Colon (tissue), 2 donors: ENCODE measurements at regions not wholly inside any gene's neighbourhood (a gene's known extent, or its start where the extent isn't known, plus 50 kb on each side); places are given as distances from the start of the nearest gene placed in this dataset.

ENCODE experiments used
- FAIRE-seq: peaks from 2 replicates; lab custom pipeline; 2012; peaks lifted over from hg19 to GRCh38; lab: Jason Lieb, UNC
- donor health status: control.
- donor health status: control.

DNA sequence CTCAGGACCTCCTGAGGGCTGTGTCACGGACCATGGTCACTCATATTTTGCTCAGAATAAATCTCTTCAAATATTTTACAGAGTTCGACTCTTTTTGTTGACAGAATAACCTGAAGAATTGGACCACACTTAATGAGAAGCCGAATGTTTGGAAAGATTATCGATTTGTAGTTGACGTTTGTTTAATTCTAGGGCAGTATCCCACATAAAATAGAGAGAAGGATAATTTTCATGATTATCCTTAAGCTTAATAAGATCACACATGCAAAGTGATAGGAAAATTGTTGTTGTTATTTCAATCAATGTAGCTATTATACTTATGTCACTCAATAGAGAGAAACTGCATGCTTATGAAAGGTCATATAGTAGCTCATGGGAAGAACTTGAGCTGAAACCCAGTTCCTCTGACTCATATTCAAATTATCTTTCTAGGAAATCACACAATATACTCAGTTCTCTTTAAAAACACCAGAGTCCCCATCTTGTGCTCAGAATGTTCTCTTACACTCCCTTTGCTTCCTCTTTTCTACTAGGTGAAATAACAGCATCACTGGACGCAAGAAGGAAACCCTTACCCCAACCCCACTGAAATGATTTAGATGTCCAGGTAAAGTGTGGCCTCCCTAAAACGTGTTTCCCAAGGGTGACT, 982.1 kb downstream of the TSN start:
- no peak for FAIRE-seq

DNA sequence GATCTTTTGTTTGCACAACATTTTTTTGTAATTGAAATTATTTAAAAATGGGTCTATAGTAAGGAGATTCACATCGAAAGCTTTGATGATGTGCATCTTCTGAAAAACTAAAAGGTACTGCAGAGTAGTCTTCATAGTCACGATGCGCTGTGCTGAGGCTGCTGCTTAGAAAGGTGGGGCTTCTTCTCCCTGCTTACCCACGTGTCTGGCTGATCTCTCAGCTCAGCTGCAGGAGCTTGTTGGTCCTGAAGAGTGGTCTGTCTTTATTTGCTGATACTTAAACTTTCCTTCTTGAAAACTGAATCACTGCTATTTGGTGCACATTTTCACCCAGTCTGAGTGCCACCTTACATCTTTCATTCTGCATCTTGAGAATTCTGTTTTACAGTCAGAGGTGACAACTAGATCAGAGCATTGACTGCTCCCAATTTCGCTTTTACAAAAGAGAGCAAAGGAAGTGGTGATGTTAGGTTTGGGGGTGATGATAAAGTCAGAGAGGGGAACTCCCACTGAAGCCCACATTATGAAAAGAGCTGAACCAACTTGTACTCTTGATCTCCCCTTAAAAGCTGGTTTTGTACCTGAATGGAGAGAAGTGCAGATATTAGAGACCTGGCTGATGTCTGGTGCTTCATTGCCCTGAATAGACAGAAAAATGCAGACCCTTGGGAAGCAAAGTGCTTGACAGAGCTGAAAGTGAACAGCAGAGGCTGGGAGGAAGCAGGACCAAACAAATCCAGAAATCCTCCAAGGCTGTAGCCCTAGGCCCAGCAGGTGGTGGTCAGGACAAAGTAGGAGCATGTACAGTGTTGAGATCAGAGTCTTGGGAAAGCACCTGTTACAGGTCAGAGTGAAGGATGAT, 984.5 kb downstream of the TSN start:
- FAIRE-seq: no peak

DNA sequence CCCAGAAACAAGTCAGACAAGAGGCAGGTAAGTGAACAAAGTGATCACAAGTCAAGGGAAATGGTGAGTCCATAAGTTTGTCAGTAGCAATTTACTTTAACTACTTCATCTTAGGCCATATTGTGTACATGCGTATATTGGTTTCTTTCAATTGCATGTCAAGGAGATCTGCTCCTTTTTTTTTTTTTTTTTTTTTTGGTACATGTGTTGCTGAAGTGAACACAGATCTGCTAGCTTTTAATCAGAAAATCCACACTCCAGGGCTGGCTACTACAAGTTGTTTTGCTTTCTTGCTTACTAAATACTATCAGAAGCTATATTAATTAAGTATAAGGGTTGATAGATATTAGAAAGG, 985.1 kb downstream of the TSN start:
- no peak for FAIRE-seq

DNA sequence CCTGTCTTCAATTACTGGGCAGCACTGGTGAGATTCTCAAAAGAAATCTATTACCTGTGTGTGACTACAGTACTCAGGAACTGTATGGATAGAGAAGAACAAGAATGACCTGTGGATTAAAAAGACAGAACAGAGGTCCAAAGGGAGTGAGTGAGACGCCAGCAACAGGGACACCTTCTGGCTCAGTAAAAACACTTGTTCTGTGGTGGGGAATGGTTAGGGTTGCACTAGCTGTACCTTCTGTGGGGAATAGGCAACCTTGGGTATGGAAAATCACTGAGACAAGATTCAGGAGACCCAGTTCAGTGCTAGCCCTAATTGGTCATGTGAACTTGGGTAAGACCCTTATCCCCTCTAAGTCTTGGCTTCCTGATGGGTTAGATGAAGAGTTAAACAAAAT, 986.0 kb downstream of the TSN start:
- no peak for FAIRE-seq

- no peak for FAIRE-seq
These were observed 987.7 kb downstream of the TSN start for GRCh38 chr2:122743021-122743675.

DNA sequence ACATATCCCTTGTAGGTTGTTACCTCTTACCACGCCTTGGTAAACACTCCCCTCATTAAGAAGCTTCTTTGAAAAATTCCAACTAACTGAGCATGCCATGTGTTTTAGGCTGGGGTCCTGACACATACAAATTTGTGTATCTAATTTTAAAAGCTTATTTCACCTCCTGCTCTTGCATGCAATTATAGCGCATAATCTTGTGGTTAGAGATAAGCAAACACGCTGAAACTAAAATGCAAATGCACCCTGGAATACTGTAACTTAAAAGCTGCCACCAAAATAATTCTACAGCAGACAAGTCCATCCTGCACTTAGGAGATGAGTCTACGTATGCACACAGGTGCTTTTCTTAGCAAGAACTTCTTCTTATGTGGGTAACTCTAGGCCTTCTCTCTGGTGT, 990.2 kb downstream of the TSN start:
- FAIRE-seq: no peak

DNA sequence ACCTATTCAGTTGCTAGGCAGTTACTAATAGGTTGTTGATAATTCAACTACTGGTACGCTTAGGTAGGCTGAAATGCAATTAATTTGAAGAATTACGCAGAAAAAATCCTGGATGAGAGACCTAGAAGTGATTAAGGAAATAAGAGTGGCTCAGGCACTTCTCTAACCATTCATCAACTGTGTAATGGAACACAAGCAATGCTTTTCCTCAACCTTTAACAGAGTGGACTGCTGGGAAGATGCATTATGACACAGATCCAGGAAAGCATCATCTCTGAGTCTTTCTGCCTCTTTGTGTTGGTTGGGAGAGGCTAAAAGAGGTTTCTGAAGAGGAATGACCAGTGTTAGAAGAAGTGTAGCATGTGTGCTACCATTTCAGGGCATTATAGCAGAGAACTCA, 992.2 kb downstream of the TSN start:
- no peak for FAIRE-seq

DNA sequence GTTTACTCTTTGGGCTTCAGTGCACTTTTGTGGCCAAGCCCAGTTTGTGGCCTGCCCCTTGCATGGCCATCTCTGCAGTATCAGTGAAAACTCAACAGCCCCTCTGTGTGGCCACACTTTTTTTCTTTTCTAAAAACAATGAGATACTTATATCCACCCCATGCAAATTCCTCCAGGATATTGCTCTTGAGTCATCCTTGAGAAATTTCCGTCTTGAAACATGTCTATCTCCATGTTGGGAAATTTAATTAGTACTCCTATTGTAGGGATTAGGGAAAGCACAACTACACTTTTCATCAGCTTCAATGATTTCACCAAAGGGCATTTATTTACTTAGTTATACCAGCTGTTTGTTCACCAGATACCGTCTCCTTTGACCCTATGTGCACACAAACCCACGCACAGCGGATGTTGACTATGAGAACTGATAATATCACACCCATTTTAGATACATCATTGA, 993.1 kb downstream of the TSN start:
- no peak for FAIRE-seq

DNA sequence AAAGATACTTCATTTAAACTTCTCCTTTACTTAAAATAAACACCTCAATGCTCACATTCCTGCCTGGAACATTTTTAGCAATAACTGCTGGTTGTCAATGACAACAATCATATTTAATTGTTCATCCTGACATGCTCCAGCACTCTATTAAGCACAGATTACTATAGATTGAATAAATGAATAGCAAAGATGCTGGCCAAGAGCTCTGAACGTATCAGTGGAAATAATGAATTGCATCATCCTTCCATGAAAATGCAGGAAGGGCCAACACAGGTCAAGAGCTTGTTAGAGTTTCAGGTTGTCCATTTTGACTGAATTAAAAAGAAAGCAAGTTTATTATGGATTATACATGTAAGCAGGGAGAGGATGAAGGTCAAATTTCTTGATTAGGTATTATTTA, 994.0 kb downstream of the TSN start:
- no peak for FAIRE-seq

GRCh38 chr2:122750095-122750494, 994.6 kb downstream of the TSN start:
- FAIRE-seq: no peak

GRCh38 chr2:122750808-122751207, 995.4 kb downstream of the TSN start:
- FAIRE-seq: peak; percentile 94

DNA sequence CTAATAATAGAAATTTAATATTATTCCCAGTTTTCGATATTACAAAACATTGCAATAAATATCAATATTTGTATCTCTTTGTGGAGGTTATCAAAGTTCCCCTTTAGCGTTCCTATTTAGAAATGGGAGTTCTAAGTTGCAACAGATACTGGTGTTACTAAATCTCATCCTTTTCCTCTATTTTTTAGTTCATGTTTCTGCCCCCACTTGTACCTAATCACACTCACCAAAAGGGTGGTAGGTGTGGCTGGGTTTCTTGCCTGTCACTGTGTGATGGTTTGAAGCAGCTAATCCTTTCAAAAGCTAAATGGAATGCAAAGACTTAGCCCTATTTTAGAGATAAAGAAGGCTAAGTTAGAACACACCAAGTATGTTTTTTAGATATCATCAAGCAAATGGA, 997.9 kb downstream of the TSN start:
- no peak for FAIRE-seq

DNA sequence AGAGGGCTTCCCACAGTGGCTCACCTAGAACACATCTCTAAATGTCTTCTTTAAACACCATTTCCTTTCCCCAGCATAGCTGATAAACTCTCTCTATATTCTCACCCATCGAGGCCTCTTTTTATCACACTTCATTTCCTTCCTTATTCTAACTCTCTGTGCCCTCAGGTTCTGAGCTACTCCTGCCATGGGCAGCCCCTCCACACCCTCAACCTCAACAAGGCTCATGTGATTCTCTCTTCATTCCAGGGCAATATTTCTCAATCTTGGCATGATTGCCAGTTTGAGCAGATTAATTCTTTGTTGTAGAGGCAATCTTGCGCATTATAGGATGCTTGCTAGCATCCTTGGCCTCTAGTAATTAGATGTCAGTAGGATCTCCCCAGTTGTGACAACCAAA, 999.1 kb downstream of the TSN start:
- FAIRE-seq: no peak

GRCh38 chr2:122755281-122755780, 999.9 kb downstream of the TSN start:
- no peak for FAIRE-seq

- FAIRE-seq: no peak
These were observed 1003.5 kb downstream of the TSN start for GRCh38 chr2:122758967-122759366.

- no peak for FAIRE-seq
These were observed 1008.6 kb downstream of the TSN start for GRCh38 chr2:122764014-122764413.

- FAIRE-seq: no peak
These were observed 1024.8 kb downstream of the TSN start for GRCh38 chr2:122780251-122780650.

DNA sequence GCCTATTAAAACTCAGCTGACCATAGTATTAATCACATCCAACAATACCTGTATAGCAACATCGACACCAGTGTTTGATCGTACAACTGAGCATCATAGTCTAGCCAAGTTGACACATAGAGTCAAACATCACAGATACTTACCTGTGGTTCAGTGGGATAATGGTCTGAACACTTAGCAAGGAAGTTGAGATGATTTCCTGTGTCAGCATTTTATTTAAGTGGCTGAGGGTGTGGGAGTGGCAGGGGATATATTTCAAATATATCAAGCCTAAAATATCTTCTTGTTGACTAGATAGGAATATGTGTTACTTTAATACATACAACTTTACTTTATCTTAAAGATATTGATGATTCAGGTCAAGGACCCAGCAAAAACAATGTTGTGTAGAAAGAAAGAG, 1038.6 kb downstream of the TSN start:
- no peak for FAIRE-seq

DNA sequence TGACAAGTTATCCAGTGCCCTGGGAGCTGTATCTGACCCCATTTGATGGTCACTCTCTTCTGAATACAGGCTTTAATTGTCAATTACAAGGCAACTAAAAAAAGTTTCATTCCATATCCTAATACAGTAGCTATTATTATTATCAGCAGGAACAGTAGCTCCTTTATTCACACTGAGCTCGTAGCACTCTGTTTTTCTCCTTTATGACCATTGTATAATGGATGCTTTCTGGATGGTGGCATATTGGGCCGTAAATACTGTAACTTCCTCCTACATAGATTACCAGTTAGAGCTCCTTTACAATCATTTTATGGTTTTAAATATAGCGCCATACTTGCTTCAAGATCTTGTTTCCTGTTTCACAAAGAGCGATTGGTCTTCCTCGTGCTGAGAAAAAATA, 1040.3 kb downstream of the TSN start:
- FAIRE-seq: no peak

DNA sequence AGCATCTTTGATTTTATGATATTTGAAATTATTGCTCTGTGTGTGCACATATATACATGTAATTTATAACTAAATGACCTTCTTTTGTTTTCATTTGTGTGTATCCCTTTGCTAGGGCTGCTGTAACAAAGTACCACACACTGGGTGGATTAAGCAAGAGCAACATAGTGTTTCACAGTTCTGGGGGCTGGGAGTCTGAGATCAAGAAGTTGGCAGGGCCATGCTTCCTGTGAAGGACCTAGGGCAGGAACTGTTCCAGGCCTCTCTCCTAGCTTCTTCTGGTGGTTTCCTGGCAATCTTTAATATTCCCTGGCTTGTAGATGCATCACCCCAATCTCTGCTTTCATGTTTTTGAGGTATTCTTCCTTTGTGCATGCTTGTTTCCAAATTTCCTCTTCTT, 1043.9 kb downstream of the TSN start:
- no peak for FAIRE-seq

DNA sequence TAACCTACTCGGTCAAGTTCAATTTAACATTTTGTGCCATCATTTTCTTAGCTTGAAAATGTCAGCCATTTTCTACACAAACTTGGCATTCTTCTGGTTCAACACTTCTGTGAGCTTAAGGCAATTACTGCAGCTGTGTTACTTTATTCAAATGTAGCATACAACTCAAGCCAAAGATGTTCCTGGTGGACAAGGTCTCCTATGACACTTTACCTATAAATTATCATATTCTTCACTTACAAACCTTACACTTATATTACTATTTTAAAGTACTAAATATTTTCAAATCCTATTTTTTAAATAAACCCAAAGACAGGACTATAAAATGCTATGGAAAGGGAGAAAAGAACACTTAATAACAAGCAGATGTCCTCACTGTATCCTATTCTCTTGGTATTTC, 1045.3 kb downstream of the TSN start:
- no peak for FAIRE-seq

GRCh38 chr2:122804494-122804893, 1049.0 kb downstream of the TSN start:
- no peak for FAIRE-seq

DNA sequence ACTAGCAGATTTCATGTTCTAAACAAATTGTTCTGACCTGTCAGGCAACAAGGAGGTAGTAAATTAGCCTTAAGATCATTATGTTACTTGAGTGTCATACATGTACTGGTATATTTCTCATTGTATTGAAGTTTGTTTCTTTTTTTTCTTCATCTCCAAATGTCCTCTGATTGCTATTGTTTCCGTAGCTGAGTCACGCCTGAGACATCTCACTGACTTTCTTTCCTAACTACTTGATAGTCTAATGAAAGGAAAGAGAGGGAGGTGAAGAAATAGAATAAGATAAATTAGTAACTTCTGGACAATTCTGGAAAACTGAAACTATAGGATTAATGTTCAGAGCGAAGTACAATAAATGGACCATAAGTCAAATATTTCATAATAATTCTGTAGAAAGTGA, 1049.9 kb downstream of the TSN start:
- FAIRE-seq: no peak
